GM23248 (cell line): ENCODE measurements at regions not wholly inside any gene's neighbourhood (a gene's known extent, or its start where the extent isn't known, plus 50 kb on each side); places are given as distances from the start of the nearest gene placed in this dataset.

Experiments
- EZH2 ChIP-seq: fragments of 200-600 bp; sonication (generic); IDR thresholded peaks from 2 replicates; pipeline ENCODE4 v1.6.1; 2018; ENCODE audit warnings: antibody characterized with exemption, mild to moderate bottlenecking; ENCODE audit not compliant: insufficient read depth, poor library complexity, severe bottlenecking
- EZH2phosphoT487 ChIP-seq: fragments of 200-600 bp; sonication (generic); IDR thresholded peaks from 2 replicates; pipeline ENCODE4 v1.6.1; 2018; ENCODE audit warnings: antibody characterized with exemption, moderate library complexity, mild to moderate bottlenecking, low read depth; ENCODE audit not compliant: insufficient read depth

DNA sequence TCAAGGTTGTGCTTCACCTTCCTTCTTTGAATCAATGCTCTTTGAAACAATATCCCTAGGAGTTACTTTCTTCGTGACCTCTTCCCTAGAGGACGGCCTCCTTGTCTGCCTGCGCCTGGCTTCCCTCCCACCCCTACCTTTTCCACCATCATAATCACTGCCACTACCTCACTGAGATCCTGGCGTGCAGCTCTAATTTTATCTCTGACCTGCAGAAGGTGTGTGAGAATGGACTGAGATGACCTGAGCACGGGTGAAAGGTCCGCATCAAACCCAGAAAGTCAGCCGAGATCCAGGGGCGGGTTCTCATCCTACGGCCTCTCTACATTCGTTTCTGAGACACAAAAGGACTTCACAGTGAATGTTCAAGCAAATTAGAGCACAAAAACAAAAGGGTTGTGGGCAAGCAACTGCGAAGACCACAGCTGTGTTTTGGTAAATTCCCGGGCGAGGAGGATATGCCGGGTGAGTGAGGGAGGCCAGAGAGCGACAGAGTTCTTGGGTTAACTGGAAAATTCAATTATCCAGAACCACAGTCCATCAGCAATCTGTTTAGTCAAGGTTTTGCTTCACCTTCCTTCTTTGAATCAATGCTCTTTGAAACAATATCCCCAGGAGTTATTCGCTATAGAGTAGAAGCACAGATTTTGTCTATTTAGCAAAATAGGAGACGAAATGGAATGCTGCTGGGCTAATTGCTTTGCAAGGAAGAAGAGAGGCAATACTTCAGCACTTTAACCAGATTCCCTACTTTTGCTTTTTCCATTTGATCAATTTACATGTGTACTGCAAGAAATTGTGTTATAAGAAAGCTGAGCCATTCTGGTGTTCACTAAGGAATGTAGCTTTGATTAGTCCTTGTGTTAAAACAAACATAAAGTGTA lies 212.6 kb downstream of the ACKR3 start:
- TF ChIP-seq EZH2 (no peak), EZH2phosphoT487 (no peak)
